Fibroblast of lung (primary cell): ENCODE measurements at regions not wholly inside any gene's neighbourhood (a gene's known extent, or its start where the extent isn't known, plus 50 kb on each side); places are given as distances from the start of the nearest gene placed in this dataset.

Experiments
- DNase-seq, 2 donors: peaks; one replicate each; pipeline versions ENCODE4 v3.0.0 to v3.0.0-alpha.2; 2010; ENCODE audit warnings: low read depth in 2 of 2
- H2AFZ ChIP-seq: 2 replicates; pipeline ENCODE4 v1.5.1; 2012; ENCODE audit warnings: low read length, control low read depth, inconsistent platforms
- H3K27ac ChIP-seq: 2 replicates; pipeline ENCODE4 v1.5.1; 2011; ENCODE audit warnings: low read length, control low read depth; ENCODE audit not compliant: insufficient read depth
- H3K27me3 ChIP-seq: 2 replicates; pipeline ENCODE4 v1.5.1; 2011; ENCODE audit warnings: mild to moderate bottlenecking, low read length; ENCODE audit not compliant: control insufficient read depth, insufficient read depth
- H3K36me3 ChIP-seq: 2 replicates; pipeline ENCODE4 v1.5.1; 2011; ENCODE audit warnings: low read length; ENCODE audit not compliant: control insufficient read depth, insufficient read depth
- H3K4me1 ChIP-seq: 2 replicates; pipeline ENCODE4 v1.5.1; 2011; ENCODE audit warnings: low read length; ENCODE audit not compliant: control insufficient read depth, insufficient read depth; ENCODE audit errors: extremely low read depth
- H3K4me2 ChIP-seq: 2 replicates; pipeline ENCODE4 v1.5.1; 2011; ENCODE audit warnings: low read length, control low read depth; ENCODE audit not compliant: insufficient read depth; ENCODE audit errors: extremely low read depth
- H3K4me3 ChIP-seq, 4 experiments: fragments of 200-600 bp in 1 of 4; sonication (generic) in 1 of 4; replicated peaks in 1 of 4; 2 replicates each; pipeline ENCODE4 v1.5.1; 2011 to 2016; ENCODE audit warnings: low read length in 4 of 4, low read depth in 3 of 4, mild to moderate bottlenecking in 3 of 4, control low read depth in 2 of 4, inconsistent platforms in 1 of 4, mixed read lengths in 1 of 4; ENCODE audit not compliant: insufficient read depth in 1 of 4; ENCODE audit errors: control extremely low read depth in 1 of 4
- H3K79me2 ChIP-seq: 2 replicates; pipeline ENCODE4 v1.5.1; 2012; ENCODE audit warnings: mild to moderate bottlenecking, low read length, inconsistent platforms; ENCODE audit not compliant: control insufficient read depth, insufficient read depth
- H3K9ac ChIP-seq: 2 replicates; pipeline ENCODE4 v1.5.1; 2011; ENCODE audit warnings: mild to moderate bottlenecking, low read length, control low read depth; ENCODE audit not compliant: insufficient read depth
- H3K9me3 ChIP-seq: 2 replicates; pipeline ENCODE4 v1.5.1; 2012; ENCODE audit warnings: low read depth, low read length; ENCODE audit not compliant: control insufficient read depth, insufficient read depth
- H4K20me1 ChIP-seq: 2 replicates; pipeline ENCODE4 v1.5.1; 2011; ENCODE audit warnings: low read length; ENCODE audit not compliant: control insufficient read depth, insufficient read depth; ENCODE audit errors: extremely low read depth
- EZH2 ChIP-seq: IDR thresholded peaks from 2 replicates; pipeline ENCODE4 v1.5.1; 2012; ENCODE audit warnings: low read length, control low read depth, mild to moderate bottlenecking; ENCODE audit errors: missing control alignments
- TF ChIP-seq, protein P1 (sequence below), 2 donors: IDR thresholded peaks in 1 of 2; conservative IDR thresholded peaks in 1 of 2; 1 replicate in 1 of 2; 2 replicates in 1 of 2; pipeline ENCODE4 v1.5.1; 2011 to 2012; ENCODE audit warnings: low read length in 2 of 2, control low read depth in 1 of 2, inconsistent platforms in 1 of 2, low read depth in 1 of 2, mild to moderate bottlenecking in 1 of 2

DNA sequence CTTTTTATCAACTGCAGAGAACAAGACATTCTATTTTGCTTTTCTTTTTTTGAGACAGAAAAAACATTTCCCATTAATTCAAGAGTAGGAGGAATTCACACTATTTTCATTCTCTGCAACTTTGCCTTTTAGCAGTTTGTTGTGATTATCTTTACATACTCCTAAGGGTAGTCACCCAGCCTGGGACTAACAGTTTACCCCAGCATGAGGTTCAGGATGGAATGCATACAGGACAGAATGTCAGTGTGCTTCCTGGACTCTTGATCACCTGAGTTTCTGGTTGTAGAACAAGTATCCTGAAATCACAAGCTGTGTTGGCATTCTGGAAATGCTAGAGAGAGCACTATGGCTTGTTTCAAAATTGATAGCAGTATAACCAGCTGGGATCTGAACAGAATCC is 368.1 kb downstream of the KIF4B start:
- Histone ChIP-seq H4K20me1 (no peaks in the 10 kb centered on the region), H3K4me3 (no peak overlapping the region), H3K27me3 (no peaks in the 10 kb centered on the region), H2AFZ (no peak overlapping the region), H3K4me2 (no peak overlapping the region), H3K9ac (no peak overlapping the region), H3K4me1 (no peaks in the 10 kb centered on the region), H3K9me3 (no peaks in the 10 kb centered on the region), H3K27ac (no peak overlapping the region), H3K79me2 (no peaks in the 10 kb centered on the region), H3K36me3 (no peaks in the 10 kb centered on the region)
- DNase-seq, result no peak
- TF ChIP-seq EZH2, result no peak
- TF ChIP-seq, protein P1, sequence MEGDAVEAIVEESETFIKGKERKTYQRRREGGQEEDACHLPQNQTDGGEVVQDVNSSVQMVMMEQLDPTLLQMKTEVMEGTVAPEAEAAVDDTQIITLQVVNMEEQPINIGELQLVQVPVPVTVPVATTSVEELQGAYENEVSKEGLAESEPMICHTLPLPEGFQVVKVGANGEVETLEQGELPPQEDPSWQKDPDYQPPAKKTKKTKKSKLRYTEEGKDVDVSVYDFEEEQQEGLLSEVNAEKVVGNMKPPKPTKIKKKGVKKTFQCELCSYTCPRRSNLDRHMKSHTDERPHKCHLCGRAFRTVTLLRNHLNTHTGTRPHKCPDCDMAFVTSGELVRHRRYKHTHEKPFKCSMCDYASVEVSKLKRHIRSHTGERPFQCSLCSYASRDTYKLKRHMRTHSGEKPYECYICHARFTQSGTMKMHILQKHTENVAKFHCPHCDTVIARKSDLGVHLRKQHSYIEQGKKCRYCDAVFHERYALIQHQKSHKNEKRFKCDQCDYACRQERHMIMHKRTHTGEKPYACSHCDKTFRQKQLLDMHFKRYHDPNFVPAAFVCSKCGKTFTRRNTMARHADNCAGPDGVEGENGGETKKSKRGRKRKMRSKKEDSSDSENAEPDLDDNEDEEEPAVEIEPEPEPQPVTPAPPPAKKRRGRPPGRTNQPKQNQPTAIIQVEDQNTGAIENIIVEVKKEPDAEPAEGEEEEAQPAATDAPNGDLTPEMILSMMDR (conservative IDR thresholded peaks at IDR 0.05 in 1 of 2, IDR thresholded peaks at IDR 0.05 in 1 of 2; ENCODE audit: low read depth in 1 of 2, low read length in 2 of 2), result no peak

DNA sequence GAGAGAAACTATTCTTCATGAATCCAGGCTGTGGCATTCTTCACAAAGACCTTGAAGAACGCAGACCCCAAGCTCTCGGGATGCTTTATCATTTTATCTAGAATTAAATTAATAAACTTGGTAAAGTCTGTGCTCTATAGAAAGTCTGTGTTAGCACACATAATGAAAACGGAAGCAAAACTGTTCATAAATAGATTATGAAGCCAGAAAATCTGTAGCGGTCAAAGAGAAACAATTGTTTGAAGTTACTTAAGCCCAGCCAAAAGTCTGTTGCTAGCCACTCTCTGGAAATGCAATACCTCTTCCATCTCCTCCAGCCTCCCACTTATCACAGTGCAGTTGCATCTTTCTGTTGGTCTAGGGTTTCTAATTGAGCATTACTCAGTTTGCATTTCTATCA is 375.9 kb downstream of the KIF4B start:
- Histone ChIP-seq H3K4me1 (no peaks in the 10 kb centered on the region), H3K9me3 (no peaks in the 10 kb centered on the region), H3K27me3 (no peaks in the 10 kb centered on the region), H3K4me2 (no peak overlapping the region), H3K36me3 (no peaks in the 10 kb centered on the region), H3K27ac (no peak overlapping the region), H2AFZ (no peak overlapping the region), H3K9ac (no peak overlapping the region), H4K20me1 (no peaks in the 10 kb centered on the region), H3K79me2 (no peaks in the 10 kb centered on the region), H3K4me3 (no peak overlapping the region)
- TF ChIP-seq EZH2, result no peak
- TF ChIP-seq, protein P1 (conservative IDR thresholded peaks at IDR 0.05 in 1 of 2, IDR thresholded peaks at IDR 0.05 in 1 of 2; ENCODE audit: low read depth in 1 of 2, low read length in 2 of 2), result no peak
- no peak for DNase-seq

DNA sequence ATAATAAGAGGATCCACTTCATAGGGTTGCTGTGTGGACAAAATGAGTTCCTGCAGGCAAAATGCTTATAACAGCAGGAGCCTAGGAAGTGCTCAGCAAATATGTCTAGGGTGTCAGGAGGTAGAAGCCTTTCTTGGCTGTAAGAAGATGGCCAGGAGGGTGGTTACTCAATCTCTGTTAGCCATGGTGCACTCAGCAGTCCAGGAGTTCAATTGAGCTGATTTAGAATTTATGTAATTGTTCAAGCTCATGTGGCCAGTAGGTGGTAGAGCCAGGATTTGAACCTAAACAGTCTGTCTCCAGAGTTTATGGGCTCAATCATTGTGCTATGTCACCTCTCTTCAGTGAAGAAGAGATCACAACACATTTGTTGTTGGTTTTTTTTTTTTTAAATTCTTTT is 381.2 kb downstream of the KIF4B start:
- H3K79me2 ChIP-seq, result no peaks in the 10 kb centered on the region
- H2AFZ ChIP-seq, result no peak overlapping the region
- H3K9me3 ChIP-seq, result no peaks in the 10 kb centered on the region
- TF ChIP-seq, protein P1 (conservative IDR thresholded peaks at IDR 0.05 in 1 of 2, IDR thresholded peaks at IDR 0.05 in 1 of 2; ENCODE audit: low read depth in 1 of 2, low read length in 2 of 2), result no peak
- TF ChIP-seq EZH2, result no peak
- no peaks in the 10 kb centered on the region for H4K20me1 ChIP-seq
- no peak for DNase-seq
- H3K27ac ChIP-seq, result no peak overlapping the region
- H3K27me3 ChIP-seq, result no peaks in the 10 kb centered on the region
- no peak overlapping the region for H3K9ac ChIP-seq
- H3K4me2 ChIP-seq, result no peak overlapping the region
- H3K4me1 ChIP-seq, result no peaks in the 10 kb centered on the region
- H3K4me3 ChIP-seq, result no peak overlapping the region
- H3K36me3 ChIP-seq, result no peaks in the 10 kb centered on the region
